Stimulated activated CD4-positive, alpha-beta T cell treated with anti-CD3 and anti-CD28 coated beads, Interleukin-15, amount 100 ng/mL, for 1 hour (primary cell): ENCODE measurements at regions not wholly inside any gene's neighbourhood (a gene's known extent, or its start where the extent isn't known, plus 50 kb on each side); places are given as distances from the start of the nearest gene placed in this dataset.

Source experiments
- DNase-seq, 2 donors: peaks; one replicate each; pipeline ENCODE4 v3.0.0-alpha.2; 2020; ENCODE audit warnings: low read depth in 1 of 2, low spot score in 1 of 2

GRCh38 chr3:24748520-24748919 lies 253.9 kb upstream of the THRB start:
- DNase-seq, result no peak

- DNase-seq, result no peak
These were observed 256.4 kb upstream of the THRB start for GRCh38 chr3:24751020-24751419.

GRCh38 chr3:24756101-24756888 lies 261.6 kb upstream of the THRB start:
- DNase-seq, result no peak

- DNase-seq, result no peak
These were observed 268.7 kb upstream of the THRB start for GRCh38 chr3:24763393-24763792.

GRCh38 chr3:24764236-24764915 lies 269.7 kb upstream of the THRB start:
- DNase-seq, result no peak

- DNase-seq, result no peak
These were observed 270.7 kb upstream of the THRB start for GRCh38 chr3:24765399-24765798.

- no peak for DNase-seq
These were observed 275.3 kb upstream of the THRB start for GRCh38 chr3:24769918-24770317.

GRCh38 chr3:24773798-24774197 lies 279.1 kb upstream of the THRB start:
- DNase-seq, result no peak

GRCh38 chr3:24780991-24781390 lies 286.3 kb upstream of the THRB start:
- no peak for DNase-seq

- no peak for DNase-seq
These were observed 286.8 kb upstream of the THRB start for GRCh38 chr3:24781454-24781853.

GRCh38 chr3:24793896-24794295 lies 299.2 kb upstream of the THRB start:
- DNase-seq, result no peak

- DNase-seq, result no peak
These were observed 308.0 kb upstream of the THRB start for GRCh38 chr3:24802614-24803013.

GRCh38 chr3:24804095-24804494 lies 309.4 kb upstream of the THRB start:
- DNase-seq, result no peak

GRCh38 chr3:24810881-24811280 lies 316.2 kb upstream of the THRB start:
- no peak for DNase-seq

GRCh38 chr3:24812116-24812515 lies 317.5 kb upstream of the THRB start:
- DNase-seq, result no peak

- no peak for DNase-seq
These were observed 323.4 kb upstream of the THRB start for GRCh38 chr3:24818055-24818454.

GRCh38 chr3:24828011-24828410 lies 333.4 kb upstream of the THRB start:
- no peak for DNase-seq

- DNase-seq, result no peak
These were observed 333.9 kb upstream of the THRB start for GRCh38 chr3:24828551-24828950.

- no peak for DNase-seq
These were observed 334.4 kb upstream of the THRB start for GRCh38 chr3:24829011-24829581.

GRCh38 chr3:24829629-24830229 lies 335.1 kb upstream of the THRB start:
- no peak for DNase-seq

GRCh38 chr3:24830230-24831152 lies 335.8 kb upstream of the THRB start:
- DNase-seq, result no peak
